HFF-Myc (cell line): ENCODE measurements at regions not wholly inside any gene's neighbourhood (a gene's known extent, or its start where the extent isn't known, plus 50 kb on each side); places are given as distances from the start of the nearest gene placed in this dataset.
A peak's percentile ranks its signal among the peaks of the same experiment; 100 is the strongest.

Experiments
- DNase-seq: peaks from one replicate; pipeline ENCODE4 v3.0.0-alpha.2; 2011; ENCODE audit warnings: low read depth; ENCODE audit errors: extremely low read depth
- H3K4me3 ChIP-seq: replicated peaks from 2 replicates; pipeline ENCODE4 v1.5.1; 2011; ENCODE audit warnings: low read depth, mild to moderate bottlenecking, control low read depth, low read length
- CTCF ChIP-seq: IDR thresholded peaks from 2 replicates; pipeline ENCODE4 v1.5.1; 2012; ENCODE audit warnings: mild to moderate bottlenecking, low read depth, low read length, control low read depth; ENCODE audit errors: missing control alignments

- TF ChIP-seq CTCF: no peak
- no peak overlapping the region for H3K4me3 ChIP-seq
- DNase-seq: no peak
Measured at GRCh38 chr5:173410459-173411233, 82.4 kb upstream of the STC2 start.

- no peak for DNase-seq
- no peak for TF ChIP-seq CTCF
- no peak overlapping the region for H3K4me3 ChIP-seq
Measured at GRCh38 chr5:173408946-173409345, 80.7 kb upstream of the STC2 start.

GRCh38 chr5:173399851-173400250 lies 71.6 kb upstream of the STC2 start:
- H3K4me3 ChIP-seq: no peak overlapping the region
- no peak for TF ChIP-seq CTCF
- no peak for DNase-seq

GRCh38 chr5:173397516-173397915 lies 69.3 kb upstream of the STC2 start:
- no peak for TF ChIP-seq CTCF
- no peak overlapping the region for H3K4me3 ChIP-seq
- no peak for DNase-seq

- TF ChIP-seq CTCF: peak; percentile 40
- no peak overlapping the region for H3K4me3 ChIP-seq
- no peak for DNase-seq
Measured at GRCh38 chr5:173396311-173396993, 68.2 kb upstream of the STC2 start.

GRCh38 chr5:173395933-173396308 lies 67.7 kb upstream of the STC2 start:
- no peak for TF ChIP-seq CTCF
- no peak for DNase-seq
- H3K4me3 ChIP-seq: no peak overlapping the region
